Gastrocnemius medialis (tissue), 4 donors: ENCODE measurements at regions not wholly inside any gene's neighbourhood (a gene's known extent, or its start where the extent isn't known, plus 50 kb on each side); places are given as distances from the start of the nearest gene placed in this dataset.

Experiments
- ATAC-seq, 2 donors: fragments of 150-250 bp; one replicate each; pipeline ENCODE4 v1.9.1; 2016
- DNase-seq, 2 donors: peaks; one replicate each; pipeline ENCODE4 v3.0.0-alpha.2; 2019
- H3K27ac ChIP-seq, 4 donors: fragments of 200-600 bp; sonication (generic); 1 replicate in 1 of 4; 2 replicates in 3 of 4; pipeline ENCODE4 v1.5.1; 2016 to 2018; ENCODE audit warnings: mild to moderate bottlenecking in 2 of 4, moderate library complexity in 1 of 4
- H3K27me3 ChIP-seq, 3 donors: fragments of 200-600 bp; sonication (generic) in 2 of 3; 1 replicate in 1 of 3; 2 replicates in 2 of 3; pipeline versions ENCODE4 v1.5.1 to v1.6.0; 2016 to 2019; ENCODE audit warnings: mild to moderate bottlenecking in 1 of 3, moderate library complexity in 1 of 3
- H3K36me3 ChIP-seq, 2 donors: fragments of 200-600 bp; sonication (generic) in 1 of 2; one replicate each; pipeline ENCODE4 v1.5.1; 2017 to 2018
- H3K4me1 ChIP-seq, 2 donors: fragments of 200-600 bp; sonication (generic) in 1 of 2; one replicate each; pipeline ENCODE4 v1.5.1; 2016 to 2017; ENCODE audit warnings: mild to moderate bottlenecking in 2 of 2
- H3K4me3 ChIP-seq, 4 donors: fragments of 200-600 bp; sonication (generic) in 3 of 4; 1 replicate in 1 of 4; 2 replicates in 3 of 4; pipeline ENCODE4 v1.5.1; 2016 to 2019; ENCODE audit warnings: mild to moderate bottlenecking in 2 of 4
- H3K9me3 ChIP-seq, 3 donors: fragments of 200-600 bp; sonication (generic) in 2 of 3; 1 replicate in 1 of 3; 2 replicates in 2 of 3; pipeline ENCODE4 v1.5.1; 2016 to 2019
- CTCF ChIP-seq, 5 experiments: fragments of 450-650 bp in 3 of 5; fragments of 200-600 bp in 2 of 5; sonication (generic) in 2 of 5; IDR thresholded peaks in 4 of 5; conservative IDR thresholded peaks in 1 of 5; 1 replicate in 4 of 5; 2 replicates in 1 of 5; pipeline ENCODE4 v1.5.1; 2016 to 2019; ENCODE audit warnings: antibody characterized with exemption in 5 of 5, mild to moderate bottlenecking in 3 of 5, moderate library complexity in 3 of 5
- POLR2A ChIP-seq, 2 donors: fragments of 450-650 bp; IDR thresholded peaks; one replicate each; pipeline ENCODE4 v1.6.1; 2017; ENCODE audit warnings: antibody characterized with exemption in 2 of 2, mild to moderate bottlenecking in 2 of 2, moderate library complexity in 2 of 2
- in situ Hi-C, 4 donors: fragments of 200-750 bp; cut with MboI; loops; one replicate each; pipeline versions ENCODE4 v1.15.0 to v1.8.0; 2017; ENCODE audit warnings: low sequenced_read_pairs in 4 of 4
- intact Hi-C: fragments of 100-400 bp; cut with DNase I; formaldehyde crosslinking; loops from one replicate; pipeline ENCODE4 v1.15.1; 2023; ENCODE audit warnings: low total_unique reads

- in situ Hi-C loops (no loop called here), intact Hi-C loops (no loop called here)
- DNase-seq (no peak), ATAC-seq (no peak)
- no peaks in the 10 kb centered on the region for H3K36me3 ChIP-seq
- no peak overlapping the region for H3K27ac ChIP-seq
- H3K4me1 ChIP-seq = no peaks in the 10 kb centered on the region
- no peak overlapping the region for H3K4me3 ChIP-seq
- H3K27me3 ChIP-seq = no peaks in the 10 kb centered on the region
- H3K9me3 ChIP-seq = no peaks in the 10 kb centered on the region
- TF ChIP-seq CTCF (IDR thresholded peaks at IDR 0.05 in 4 of 5, conservative IDR thresholded peaks at IDR 0.05 in 1 of 5) = no peak
These were observed 193.2 kb upstream of the MGMT start for GRCh38 chr10:129273860-129274259.

GRCh38 chr10:129274748-129275474 is 192.1 kb upstream of the MGMT start:
- ATAC-seq = no peak
- Histone ChIP-seq H3K36me3 (no peaks in the 10 kb centered on the region), H3K27ac (no peak overlapping the region), H3K27me3 (no peaks in the 10 kb centered on the region), H3K4me1 (no peaks in the 10 kb centered on the region), H3K4me3 (no peak overlapping the region), H3K9me3 (no peaks in the 10 kb centered on the region)
- TF ChIP-seq CTCF (IDR thresholded peaks at IDR 0.05 in 4 of 5, conservative IDR thresholded peaks at IDR 0.05 in 1 of 5) (no peak), POLR2A (IDR thresholded peaks at IDR 0.05) (no peak)
- intact Hi-C loops (no loop called here), in situ Hi-C loops (no loop called here)
- DNase-seq = no peak

GRCh38 chr10:129275886-129276285 is 191.2 kb upstream of the MGMT start:
- Histone ChIP-seq H3K36me3 (no peaks in the 10 kb centered on the region), H3K9me3 (no peaks in the 10 kb centered on the region), H3K4me1 (no peaks in the 10 kb centered on the region), H3K27ac (no peak overlapping the region), H3K27me3 (no peaks in the 10 kb centered on the region), H3K4me3 (no peak overlapping the region)
- in situ Hi-C loops = no loop called here
- DNase-seq (no peak), ATAC-seq (no peak)
- intact Hi-C loops = no loop called here
- TF ChIP-seq CTCF (IDR thresholded peaks at IDR 0.05 in 4 of 5, conservative IDR thresholded peaks at IDR 0.05 in 1 of 5) (no peak), POLR2A (IDR thresholded peaks at IDR 0.05) (no peak)

- no peaks in the 10 kb centered on the region for H3K27me3 ChIP-seq
- no peaks in the 10 kb centered on the region for H3K36me3 ChIP-seq
- H3K27ac ChIP-seq = no peak overlapping the region
- H3K9me3 ChIP-seq = no peaks in the 10 kb centered on the region
- DNase-seq = no peak
- in situ Hi-C loops (no loop called here), intact Hi-C loops (no loop called here)
- H3K4me1 ChIP-seq = no peaks in the 10 kb centered on the region
- no peak for ATAC-seq
- no peak for TF ChIP-seq CTCF (IDR thresholded peaks at IDR 0.05 in 4 of 5, conservative IDR thresholded peaks at IDR 0.05 in 1 of 5)
- no peak for TF ChIP-seq POLR2A (IDR thresholded peaks at IDR 0.05)
- no peak overlapping the region for H3K4me3 ChIP-seq
These were observed 190.0 kb upstream of the MGMT start for GRCh38 chr10:129277084-129277483.

- Histone ChIP-seq H3K4me1 (no peaks in the 10 kb centered on the region), H3K27ac (no peak overlapping the region), H3K4me3 (no peak overlapping the region), H3K36me3 (no peaks in the 10 kb centered on the region), H3K27me3 (no peaks in the 10 kb centered on the region), H3K9me3 (no peaks in the 10 kb centered on the region)
- no peak for TF ChIP-seq CTCF (IDR thresholded peaks at IDR 0.05 in 4 of 5, conservative IDR thresholded peaks at IDR 0.05 in 1 of 5)
- intact Hi-C loops = no loop called here
- in situ Hi-C loops = no loop called here
- ATAC-seq (no peak), DNase-seq (no peak)
These were observed 189.2 kb upstream of the MGMT start for GRCh38 chr10:129277841-129278240.
